Pons (tissue), 1 donor: ENCODE measurements at regions not wholly inside any gene's neighbourhood (a gene's known extent, or its start where the extent isn't known, plus 50 kb on each side); places are given as distances from the start of the nearest gene placed in this dataset.
"Not testable (repeated sequence)": the region's sequence is repeated elsewhere in the genome, so short reads cannot be mapped to it uniquely, and the experiment has no call there.

Source experiments
- DNase-seq: peaks from one replicate; pipeline ENCODE4 v3.0.0-alpha.2; 2016; ENCODE audit warnings: low spot score

- DNase-seq: not testable (repeated sequence)
Measured at GRCh38 chr3:187475613-187476012, 107.4 kb downstream of the RTP4 start.

DNA sequence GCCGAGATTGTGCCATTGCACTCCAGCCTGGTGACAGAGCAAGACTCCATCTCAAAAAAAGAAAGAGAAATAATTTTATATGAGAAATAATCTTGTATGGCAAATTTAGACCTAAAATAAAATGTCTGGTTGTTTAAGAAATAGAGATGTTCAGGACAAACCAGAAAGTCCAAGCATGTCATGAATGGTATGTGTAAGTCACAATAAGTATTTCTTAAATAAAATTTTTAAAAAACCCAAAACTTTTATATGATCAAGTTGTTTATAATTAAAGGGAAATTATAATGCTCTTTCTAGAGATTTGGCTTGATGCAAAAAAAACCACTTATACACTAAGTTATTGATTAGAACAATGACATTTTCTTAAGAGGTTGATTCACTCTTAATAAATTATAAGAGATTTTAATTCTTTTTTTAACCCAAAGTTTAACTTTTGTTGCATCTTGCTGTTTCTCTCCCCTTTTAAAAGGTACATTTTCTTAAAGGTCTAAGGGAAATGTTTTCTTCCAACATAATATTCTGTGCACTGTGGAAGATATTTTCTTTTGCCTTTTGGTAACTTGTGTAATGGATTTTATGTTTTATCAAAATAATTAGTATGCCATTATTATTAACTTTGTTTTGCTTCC lies 105.7 kb downstream of the RTP4 start:
- DNase-seq: no peak

DNA sequence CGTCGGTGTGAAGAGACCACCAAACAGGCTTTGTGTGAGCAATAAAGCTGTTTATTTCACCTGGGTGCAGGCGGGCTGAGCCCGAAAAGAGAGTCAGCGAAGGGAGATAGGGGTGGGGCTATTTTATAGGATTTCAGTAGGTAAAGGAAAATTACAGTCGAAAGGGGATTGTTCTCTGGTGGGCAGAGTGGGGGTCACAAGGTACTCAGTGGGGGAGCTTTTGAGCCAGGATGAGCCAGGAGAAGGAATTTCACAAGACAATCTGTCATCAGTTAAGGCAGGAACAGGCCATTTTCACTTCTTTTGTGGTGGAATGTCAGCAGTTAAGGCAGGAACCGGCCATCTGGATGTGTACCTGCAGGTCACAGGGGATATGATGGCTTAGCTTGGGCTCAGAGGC lies 98.1 kb downstream of the RTP4 start:
- not testable (repeated sequence) for DNase-seq

- DNase-seq: no peak
Measured at GRCh38 chr3:187465503-187465902, 97.3 kb downstream of the RTP4 start.

GRCh38 chr3:187464682-187465081 lies 96.5 kb downstream of the RTP4 start:
- no peak for DNase-seq

GRCh38 chr3:187458921-187459320 lies 90.7 kb downstream of the RTP4 start:
- DNase-seq: no peak

DNA sequence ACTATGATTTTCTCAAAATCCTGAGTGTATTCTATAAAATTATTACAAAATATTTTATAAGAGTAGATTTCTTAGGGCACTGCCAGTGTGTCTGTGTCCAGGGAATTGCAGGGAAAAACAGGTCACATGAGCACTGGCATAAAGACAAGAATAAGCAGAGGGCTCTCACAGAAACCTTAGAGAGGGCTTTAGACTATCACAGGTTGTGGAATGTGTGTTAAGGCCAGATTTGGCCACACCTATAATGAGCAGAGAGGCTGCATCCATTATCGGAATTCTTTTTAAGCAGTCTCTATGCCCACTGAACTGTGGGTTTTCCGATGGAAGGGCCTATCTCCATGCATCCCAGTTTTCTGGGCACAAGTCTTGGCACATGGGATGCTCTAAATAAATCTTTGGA lies 90.2 kb downstream of the RTP4 start:
- DNase-seq: no peak

DNA sequence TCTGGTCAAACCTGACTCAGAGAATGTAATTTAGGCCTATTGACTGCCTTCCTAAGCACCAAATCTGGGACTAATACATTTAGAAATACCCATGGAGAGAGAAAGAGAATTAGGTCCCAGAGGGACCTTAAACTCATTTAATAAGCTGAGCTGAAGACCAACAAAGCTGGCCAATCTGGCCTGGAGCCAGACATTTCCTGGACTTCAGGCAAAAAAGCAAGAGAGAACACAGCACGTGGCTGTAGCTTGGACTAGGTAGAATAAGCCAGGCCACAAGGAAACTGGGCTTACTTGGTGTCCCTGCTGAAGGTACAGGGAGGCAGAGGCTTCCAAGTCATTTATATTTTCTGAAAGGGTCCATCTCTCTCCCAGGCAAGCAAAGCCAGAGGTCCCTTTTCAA lies 88.1 kb downstream of the RTP4 start:
- DNase-seq: peak; percentile 69

DNA sequence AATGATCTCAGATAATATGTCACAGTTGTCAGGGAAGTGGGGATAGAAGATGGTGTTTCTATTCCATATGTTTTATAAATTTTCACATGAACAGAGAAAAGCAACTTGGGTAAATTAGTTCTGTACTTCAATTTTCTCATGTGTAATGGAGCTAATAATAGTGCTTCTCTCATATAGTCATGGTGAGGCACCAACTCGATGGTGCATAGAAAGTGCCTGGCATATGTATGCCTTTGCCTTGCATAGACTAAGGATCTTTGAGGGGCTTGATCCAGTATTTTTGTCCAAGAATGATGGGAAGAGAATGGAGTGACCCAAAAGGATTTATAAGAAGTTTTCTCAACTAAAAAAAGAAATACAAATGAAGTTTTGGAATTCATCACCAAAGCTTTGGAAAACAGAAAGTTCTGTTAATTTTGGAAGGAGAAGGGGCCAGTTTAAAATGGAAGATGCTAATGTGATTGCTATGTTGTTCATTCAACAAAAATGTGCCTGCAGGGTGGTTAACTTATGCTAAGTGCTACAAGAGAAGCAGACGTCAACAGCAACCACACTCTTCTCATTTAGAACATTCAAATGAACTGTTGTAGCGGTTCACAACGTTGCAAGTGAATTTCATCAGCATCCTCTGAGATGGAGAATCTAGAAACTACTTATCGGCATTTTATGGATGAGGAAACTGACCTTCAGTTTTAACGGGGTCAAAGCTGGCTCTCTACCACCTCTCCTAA lies 86.1 kb downstream of the RTP4 start:
- no peak for DNase-seq

GRCh38 chr3:187450431-187451190 lies 82.4 kb downstream of the RTP4 start:
- DNase-seq: peak; percentile 85

GRCh38 chr3:187448674-187449073 lies 80.5 kb downstream of the RTP4 start:
- no peak for DNase-seq

DNA sequence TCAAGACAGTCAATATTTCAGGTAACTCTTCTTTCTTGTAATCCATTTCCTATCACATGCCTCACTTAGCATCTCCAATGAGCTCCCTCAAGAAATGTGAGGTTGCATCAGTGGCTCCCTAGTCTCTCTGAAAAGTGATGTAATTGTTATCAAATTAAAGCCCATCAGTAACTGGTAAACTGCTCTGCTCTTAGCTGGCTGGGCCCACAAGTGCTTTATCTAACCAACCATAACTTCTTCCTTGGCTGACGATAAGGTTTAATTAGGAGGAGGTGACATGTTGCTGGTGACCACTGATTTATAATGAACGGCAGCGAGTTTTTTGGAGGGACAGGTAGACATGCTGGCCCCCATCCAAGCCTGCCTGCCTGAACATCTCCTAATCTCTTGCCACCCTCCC lies 79.6 kb downstream of the RTP4 start:
- no peak for DNase-seq

DNA sequence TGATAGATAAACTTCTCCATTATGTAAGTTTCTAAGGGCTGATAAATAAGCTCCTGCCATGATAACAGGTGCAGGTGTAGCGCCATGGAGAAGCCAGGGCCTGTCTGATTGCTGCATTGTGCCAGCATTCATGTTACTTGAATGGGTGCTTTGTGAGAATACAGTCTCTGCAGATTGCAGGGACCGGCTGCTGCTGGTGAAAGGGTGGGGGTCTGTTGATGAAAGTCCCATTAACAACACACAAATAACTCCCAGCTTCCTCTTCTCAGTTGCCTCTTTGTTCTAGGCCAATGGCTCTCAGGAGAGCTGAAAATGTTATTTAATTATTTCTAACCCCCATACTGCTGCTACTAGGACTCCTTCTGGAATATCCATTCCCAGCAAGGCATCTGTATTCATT lies 77.2 kb downstream of the RTP4 start:
- DNase-seq: peak; percentile 81

- no peak for DNase-seq
Measured at GRCh38 chr3:187434524-187434923, 66.3 kb downstream of the RTP4 start.

DNA sequence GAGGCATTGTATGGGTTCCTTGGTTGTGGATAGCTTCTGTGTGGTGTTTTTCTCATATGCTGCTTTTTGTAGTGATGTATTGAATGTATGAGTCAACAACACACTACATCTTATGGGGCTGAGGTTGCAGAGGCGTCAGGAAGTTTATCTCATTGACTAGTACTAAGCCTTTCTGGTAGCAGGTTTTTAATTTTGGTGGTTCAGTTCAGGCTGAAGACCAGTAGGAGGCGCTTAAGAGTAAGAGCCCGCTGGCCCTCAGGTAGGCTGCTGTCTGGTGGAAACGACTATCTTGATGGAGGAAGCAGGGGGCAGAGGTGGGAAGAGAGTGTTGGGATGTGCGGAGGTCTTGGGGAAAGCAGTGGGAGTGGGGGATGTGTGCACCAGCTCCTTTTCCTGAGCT lies 62.4 kb downstream of the RTP4 start:
- no peak for DNase-seq
